ENCODE measurements at regions not wholly inside any gene's neighbourhood (a gene's known extent, or its start where the extent isn't known, plus 50 kb on each side); places are given as distances from the start of the nearest gene placed in this dataset.
"Not testable (repeated sequence)": the region's sequence is repeated elsewhere in the genome, so short reads cannot be mapped to it uniquely, and the experiment has no call there.

DNA sequence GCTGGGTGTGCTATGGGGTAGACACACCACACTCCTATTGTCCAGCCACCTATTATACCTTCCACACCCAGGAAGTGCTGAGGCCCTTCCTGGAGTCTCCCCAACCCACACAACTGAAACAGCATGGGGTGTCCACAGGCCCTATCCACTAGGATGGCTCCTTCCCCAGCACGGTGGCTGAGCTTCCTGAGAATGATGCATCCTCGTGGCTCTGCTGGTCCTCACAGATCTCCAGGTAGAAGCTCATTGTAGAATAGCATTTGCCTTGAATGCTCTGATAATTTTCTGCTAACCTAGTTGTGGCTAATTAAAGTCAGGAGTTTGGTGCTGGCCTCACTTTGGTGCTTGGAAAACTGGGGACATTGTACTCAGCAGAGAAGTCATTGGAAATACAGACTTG lies 182.6 kb downstream of the ANKRD30B start:
- peak in 1 of 42 donors; percentile 30 for DNase-seq
- intact Hi-C loops (cut with DNase I): no loop called here

DNA sequence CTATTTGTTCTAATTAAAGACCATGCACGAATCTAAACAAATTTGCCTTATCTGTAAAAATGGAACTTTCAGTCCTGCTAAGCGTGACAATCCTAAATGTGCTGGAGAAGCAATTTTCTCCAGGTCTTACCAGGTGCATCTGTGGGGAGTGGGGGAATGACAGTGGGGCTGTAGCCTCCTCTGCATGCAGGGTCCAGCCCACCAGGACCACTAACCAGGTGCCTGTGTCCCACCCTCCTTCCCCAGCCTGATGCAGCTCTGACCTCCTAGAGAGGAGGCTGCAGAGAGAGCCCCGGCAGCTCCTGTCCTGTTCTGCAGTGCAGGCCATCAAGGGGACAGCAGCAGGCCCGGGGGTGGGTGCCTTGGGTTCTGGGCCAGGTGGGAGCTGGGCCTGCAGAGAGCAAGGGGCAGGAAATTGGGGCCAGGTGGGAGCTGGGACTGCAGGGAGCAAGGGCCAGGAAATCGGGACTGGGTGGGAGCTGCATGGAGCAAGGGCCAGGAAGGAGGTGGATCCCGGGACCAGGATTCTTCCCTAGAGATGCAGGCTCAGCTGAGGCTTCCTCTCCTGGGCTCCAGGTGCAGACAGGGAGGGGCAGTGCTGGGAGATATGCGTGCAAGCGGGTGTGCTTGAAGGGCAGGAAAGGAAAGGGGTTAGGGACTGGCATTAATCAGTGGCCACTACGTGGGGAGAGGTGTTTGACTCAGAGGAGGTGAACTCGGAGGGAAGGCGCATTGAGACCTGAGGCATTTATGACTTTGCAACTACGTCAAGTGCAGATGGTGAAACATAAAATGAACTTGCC lies 185.3 kb downstream of the ANKRD30B start:
- intact Hi-C loops (cut with DNase I): no loop called here
- DNase-seq: peak in 3 of 42 donors; percentile 3 to 31 (median 26)

DNA sequence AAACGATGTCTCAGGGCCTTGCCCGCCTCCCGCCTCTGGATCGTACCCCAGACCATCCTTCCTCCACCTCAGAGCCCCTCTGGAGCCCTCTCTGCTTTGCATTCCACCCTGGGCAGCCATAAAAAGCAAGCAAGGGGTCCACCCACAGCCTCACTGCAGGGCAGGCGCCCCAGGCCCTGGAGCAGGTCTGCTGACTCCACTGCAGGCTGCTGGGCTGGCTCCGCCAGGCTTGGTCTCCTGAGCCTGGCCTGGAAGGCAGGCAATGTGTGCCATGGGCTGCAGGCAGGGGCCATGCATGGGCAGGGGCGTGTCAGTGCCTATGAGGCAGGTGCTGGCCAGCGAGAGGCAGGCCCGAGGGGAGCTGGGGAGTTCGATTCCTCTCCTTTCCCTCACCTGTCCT lies 186.0 kb downstream of the ANKRD30B start:
- peak in 2 of 42 donors; percentile 28 to 30 for DNase-seq
- intact Hi-C loops (cut with DNase I): no loop called here

DNA sequence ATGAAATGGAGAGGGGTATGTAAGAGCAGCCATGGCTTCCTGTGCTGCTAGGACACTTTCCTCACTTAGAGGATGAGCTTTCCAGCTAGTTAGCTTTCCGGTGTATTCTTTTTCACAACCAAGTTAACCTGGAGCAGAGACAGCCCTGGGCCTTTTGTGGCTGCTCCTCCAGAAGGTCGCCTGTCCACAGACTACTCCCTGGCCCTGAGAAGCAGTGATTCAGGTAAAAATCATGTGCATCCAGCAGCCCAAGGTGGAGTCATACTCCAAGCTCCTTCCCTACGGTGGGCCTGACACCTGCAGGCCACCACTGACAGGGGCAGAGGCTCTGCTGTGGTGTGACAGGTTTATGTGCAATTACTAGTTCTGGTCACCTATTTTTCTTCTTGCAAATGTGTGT lies 187.2 kb downstream of the ANKRD30B start:
- intact Hi-C loops (cut with DNase I): no loop called here
- peak in 2 of 42 donors; percentile 7 to 17 for DNase-seq

DNA sequence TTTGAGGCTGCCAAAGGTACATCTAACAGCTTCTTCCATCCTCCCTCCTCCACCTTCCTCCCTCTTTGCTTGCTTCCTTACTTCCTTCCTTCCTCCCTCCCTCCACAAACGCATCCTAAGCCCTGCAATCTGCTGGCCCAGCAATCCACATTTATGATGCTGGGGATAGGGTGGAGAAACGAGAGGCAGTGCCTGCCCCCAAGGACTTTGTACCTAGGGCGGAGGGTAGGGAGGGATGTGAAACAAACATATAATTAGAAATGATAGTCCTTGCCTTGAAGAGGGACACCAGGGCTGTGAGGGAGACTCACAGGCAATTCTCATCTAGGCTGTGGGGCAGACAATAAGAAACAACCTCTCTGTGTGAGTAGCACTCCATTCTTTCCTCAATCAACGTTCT lies 188.3 kb downstream of the ANKRD30B start:
- intact Hi-C loops (cut with DNase I): no loop called here
- DNase-seq: no peak

DNA sequence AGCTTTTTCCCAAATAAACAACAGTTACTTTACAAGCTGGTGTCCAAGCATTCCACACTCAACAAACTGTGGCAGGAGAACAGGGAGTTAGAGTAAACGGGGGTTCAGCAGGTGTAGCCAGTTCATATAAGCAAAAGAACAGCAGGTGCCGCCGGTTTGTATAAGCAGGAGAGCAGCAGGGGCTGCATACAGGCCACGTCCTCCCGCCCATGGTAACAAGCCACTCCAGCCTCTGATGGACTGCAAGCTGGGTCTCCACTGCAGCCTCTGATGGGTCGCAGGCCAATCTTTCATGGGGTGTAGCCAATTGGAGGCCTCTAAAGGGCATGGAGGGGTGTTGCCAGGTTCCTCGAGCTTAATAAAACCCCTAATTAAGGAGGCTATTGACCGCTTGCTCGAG lies 189.3 kb downstream of the ANKRD30B start:
- no peak for DNase-seq
- intact Hi-C loops (cut with DNase I): no loop called here

DNA sequence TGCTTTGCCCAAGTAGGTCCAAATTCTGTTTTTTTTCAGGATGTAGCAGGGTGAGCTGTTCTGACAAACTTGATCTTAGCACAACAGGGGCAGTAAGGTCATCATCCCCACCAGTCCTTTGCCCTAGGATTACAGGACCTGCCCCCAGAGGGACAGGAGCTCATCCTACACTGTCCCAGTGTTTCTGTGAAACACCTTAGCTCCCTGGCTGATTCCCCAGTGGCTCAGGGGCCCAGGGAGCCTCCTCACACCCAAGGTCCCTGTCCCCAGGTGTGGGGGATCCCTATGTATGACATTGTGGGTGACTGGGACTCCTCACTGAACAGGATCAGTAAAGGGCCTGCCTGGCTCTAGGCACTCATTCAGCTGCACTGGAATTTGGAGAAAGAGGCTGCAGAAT lies 191.2 kb downstream of the ANKRD30B start:
- intact Hi-C loops (cut with DNase I): no loop called here
- DNase-seq: peak in 1 of 42 donors; percentile 13

DNA sequence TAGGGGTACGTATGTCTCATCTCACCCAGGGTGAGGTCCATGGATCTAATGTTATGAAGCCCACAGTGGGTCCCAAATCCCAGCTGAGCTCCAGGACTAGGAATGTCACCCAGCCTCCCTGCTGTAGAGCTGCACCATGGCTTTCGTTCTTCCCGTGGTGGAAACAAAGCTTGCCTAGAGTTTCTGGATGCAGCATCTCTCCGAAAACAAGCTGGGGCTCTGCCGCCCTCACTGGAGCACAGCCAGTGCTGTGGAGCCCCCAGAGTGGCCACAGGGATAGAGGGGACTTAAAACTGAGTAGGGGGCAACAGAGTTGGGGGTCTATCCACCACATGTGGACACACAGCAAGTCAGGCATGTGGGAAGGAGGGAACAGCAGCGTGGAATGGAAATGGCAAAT lies 192.1 kb downstream of the ANKRD30B start:
- intact Hi-C loops (cut with DNase I): not testable (repeated sequence)
- peak in 1 of 42 donors; percentile 32 for DNase-seq

DNA sequence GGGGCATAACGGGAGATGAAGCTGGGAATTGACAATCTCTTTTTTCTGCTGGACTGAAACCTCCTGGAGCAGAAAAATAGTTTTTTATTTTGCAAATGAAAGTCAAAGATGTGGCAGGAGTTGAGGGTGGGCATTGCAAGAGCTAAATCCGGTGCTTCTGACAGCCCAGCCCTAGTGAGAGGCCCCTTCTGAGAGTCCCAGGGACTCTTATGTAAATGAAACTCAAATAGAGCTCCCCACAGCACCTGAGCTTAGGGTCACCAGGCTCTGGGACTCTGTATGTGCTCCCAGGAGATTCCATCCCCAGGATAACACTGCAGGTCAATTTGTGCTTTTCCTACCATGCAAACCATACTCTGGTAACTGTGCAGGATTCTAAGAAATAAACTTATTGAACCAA lies 192.8 kb downstream of the ANKRD30B start:
- intact Hi-C loops (cut with DNase I): no loop called here
- DNase-seq: peak in 1 of 42 donors; percentile 4

DNA sequence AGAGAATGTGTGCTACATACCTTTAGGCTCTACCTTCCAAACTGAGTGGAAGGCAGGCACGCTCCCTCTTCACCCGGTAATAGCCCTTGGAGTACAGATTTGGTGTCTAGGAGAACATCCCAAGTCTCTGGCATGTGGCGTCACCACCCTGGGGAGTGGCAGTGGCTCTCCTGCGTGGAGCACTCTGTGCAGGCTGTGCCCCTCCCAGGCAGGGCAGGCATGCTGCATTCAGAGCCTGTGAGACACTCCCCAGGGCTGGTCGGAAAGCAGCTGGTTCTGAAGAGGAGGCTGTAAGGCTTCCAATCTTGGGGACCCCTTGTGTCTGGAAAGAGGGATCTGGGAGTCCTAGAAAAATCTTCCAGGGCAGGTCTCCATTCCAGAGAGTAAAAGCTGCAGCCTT lies 193.3 kb downstream of the ANKRD30B start:
- DNase-seq: peak in 1 of 42 donors; percentile 22
- intact Hi-C loops (cut with DNase I): no loop called here

DNA sequence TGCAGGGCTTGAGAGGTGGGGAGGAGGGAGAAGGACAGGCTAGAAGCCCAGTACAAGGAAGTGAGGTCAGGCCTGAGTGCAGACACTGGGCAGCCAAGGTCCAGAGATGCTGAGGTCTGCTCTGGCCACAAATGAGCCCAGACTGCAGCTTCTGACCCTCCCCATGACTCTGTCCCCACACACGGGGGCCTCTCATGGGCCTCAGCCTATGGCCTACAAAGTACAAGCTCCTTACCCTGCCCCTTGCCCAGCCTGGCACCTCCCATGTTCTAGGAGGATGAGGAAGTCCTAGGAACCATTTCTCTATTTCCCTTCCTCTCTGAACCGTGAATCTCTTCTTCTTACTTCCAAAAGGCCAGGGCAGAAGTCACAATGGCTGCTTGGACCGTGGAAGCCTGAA lies 193.8 kb downstream of the ANKRD30B start:
- DNase-seq: peak in 1 of 42 donors; percentile 7
- intact Hi-C loops (cut with DNase I): no loop called here

DNA sequence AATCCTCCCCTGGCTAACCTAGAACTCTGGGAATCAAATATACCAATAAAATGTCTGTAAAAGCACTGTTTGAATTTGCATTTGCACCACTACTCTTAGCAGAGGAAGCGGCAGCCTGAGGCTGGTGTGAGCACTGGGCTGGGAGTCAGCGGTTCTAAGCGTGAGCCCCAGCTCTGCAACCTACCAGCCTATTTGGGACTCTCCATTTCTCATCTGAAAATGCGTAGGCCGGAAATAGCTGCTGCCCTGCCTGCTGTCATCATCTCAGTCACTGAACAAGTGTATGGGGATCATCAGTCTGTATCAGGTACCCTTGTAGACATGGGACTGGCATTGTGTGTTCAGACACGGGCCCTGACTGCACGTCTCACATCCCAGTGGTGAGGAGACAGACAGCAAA lies 194.3 kb downstream of the ANKRD30B start:
- intact Hi-C loops (cut with DNase I): no loop called here

DNA sequence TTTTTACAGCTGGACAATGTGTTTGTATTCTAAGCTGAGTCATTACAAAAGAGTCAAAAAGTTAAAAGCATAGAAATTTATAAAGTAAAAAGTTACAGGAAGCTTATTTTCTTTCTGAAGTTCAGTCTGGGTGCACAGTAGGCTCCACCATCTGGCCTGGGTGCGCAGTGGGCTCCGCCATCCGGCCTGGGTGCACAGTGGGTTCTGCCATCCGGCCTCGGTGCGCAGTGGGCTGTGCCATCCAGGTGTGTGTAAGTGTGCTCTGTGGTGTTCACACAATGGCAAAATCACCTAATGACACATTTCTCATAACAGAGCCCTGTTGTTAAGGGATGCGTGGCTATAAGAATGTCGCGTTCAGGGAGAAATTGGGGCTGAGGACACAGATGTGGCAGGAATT lies 195.5 kb downstream of the ANKRD30B start:
- intact Hi-C loops (cut with DNase I): no loop called here
- DNase-seq: peak in 2 of 42 donors; percentile 9 to 40

More for the DNA sequence above, 194.3 kb downstream of the ANKRD30B start:
- DNase-seq: no peak

DNA sequence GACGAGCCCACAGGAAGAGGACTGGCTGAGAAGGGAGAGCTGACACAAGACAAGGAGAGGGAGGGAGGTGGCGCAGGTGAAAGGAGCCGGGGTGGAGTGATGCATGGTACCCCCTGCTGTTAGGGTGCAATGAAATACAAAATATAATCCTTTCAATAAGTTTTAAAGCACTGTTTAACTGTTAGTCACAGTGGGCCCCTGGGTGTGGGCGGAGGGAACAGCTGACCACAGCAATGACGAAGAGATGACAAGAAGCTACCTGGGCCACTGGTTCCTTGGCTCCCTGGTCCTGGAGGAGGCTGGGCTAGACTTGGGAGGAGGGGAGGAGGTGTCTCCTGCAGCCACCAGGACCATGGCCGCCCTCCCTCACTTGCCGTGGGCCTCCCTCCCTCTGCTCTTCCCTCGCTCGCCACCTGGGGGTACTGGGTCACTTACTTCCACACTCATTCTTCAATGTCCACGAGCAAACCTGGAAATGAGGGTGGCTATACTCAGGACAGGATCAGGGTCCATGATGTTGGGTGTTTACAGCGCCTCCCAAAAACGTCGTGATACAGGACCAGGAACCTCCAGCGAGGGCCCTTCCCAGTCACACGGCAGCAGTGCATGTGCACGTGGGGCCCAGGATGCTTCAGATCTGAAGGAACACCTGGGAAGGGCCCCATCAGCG lies 196.1 kb downstream of the ANKRD30B start:
- intact Hi-C loops (cut with DNase I): no loop called here
- peak in 1 of 42 donors; percentile 28 for DNase-seq

DNA sequence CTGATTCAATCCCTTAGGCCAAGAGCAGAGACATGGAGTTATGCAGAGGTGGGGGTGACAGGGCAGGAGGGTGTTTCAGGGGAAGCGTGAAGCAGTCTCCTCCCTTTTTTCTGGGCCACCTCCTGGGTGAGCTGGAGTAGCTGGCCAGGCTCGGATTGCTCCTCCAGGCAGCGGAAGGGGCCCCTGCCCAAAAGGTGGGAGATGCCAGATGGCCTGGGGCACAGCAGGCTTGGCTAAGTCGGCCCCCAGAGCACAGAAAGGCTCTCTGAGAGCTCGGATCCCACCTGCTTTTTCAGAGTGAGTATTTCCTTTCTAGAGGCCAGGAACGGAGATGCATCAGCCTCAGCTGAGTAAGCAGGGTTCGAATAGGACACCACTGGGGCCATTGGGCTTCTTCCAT lies 196.9 kb downstream of the ANKRD30B start:
- peak in 1 of 42 donors; percentile 33 for DNase-seq

DNA sequence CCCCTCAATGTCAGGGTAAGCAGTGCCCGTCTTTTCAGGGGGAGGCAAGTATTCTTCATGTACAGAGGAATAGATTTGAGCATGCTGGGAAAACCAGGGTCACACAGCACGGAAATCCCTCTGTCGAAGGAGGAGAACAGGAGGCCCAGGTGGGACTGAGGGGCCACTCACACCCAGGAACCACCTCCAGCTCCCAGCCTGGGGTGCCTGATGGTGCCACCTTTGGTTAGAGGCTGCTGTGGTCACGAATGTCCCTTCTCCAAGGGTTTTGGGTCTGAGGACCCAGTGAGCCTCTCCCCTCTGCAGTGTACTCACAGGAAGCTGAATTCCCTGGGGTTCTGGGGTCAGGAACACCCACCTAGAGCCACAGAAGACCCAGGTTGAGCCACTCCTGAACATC lies 197.3 kb downstream of the ANKRD30B start:
- DNase-seq: peak in 2 of 42 donors; percentile 8 to 10
- intact Hi-C loops (cut with DNase I): no loop called here

More for the DNA sequence above, 196.9 kb downstream of the ANKRD30B start:
- intact Hi-C loops (cut with DNase I): no loop called here

DNA sequence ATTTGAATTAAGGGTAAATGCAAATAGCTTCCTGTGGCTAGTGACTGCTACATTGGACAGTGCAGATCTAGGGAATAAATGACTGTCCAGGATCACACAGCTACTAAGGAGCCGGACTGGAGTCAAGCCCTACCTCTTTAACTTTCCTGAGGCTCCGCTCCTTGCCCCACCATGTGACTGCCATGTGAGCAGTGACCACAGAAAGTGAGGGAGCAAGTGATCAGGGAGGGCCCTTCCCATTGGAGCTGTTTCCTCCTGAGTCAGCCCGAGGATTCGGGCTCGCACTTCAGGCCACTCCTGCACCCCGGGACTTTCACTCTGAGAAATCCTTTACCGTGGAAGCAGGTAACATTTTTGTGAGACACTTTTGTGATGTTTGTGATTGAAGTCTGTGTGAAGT lies 198.0 kb downstream of the ANKRD30B start:
- intact Hi-C loops (cut with DNase I): no loop called here
- peak in 1 of 42 donors; percentile 35 for DNase-seq

DNA sequence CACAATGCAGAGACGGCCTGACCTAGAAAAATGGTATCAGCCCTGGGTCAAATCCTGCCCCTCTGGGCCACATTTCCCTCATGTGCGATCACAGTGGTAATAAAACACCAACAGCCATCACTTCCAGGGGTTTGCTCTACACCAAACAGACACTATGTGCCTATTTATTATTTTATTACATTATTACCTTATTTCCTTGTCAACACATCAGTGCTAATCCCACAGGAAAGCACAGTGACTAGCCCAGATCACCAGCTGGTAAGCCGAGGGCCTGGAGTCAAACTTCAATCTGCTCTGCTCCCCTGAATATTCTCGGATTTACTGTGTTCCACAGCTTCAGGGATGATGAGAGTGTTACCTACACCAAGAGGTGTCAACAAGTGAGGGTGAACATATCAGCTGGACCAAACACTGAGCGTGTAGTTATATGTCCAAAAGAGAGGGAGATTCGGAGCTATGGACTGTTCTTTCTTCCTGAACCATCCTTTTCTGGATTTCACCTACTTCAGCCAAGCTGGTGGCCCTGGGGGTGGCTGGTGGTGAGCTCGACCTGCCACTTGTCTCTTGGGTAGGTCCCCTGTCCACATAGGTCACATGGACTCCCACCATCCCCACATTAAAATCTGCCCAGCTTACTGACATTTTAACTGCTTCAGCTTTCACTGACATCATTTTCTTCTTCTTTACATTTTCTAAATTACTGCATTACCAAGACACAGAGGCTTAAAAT lies 198.9 kb downstream of the ANKRD30B start:
- intact Hi-C loops (cut with DNase I): not testable (repeated sequence)
- DNase-seq: peak in 2 of 42 donors; percentile 12 to 17

DNA sequence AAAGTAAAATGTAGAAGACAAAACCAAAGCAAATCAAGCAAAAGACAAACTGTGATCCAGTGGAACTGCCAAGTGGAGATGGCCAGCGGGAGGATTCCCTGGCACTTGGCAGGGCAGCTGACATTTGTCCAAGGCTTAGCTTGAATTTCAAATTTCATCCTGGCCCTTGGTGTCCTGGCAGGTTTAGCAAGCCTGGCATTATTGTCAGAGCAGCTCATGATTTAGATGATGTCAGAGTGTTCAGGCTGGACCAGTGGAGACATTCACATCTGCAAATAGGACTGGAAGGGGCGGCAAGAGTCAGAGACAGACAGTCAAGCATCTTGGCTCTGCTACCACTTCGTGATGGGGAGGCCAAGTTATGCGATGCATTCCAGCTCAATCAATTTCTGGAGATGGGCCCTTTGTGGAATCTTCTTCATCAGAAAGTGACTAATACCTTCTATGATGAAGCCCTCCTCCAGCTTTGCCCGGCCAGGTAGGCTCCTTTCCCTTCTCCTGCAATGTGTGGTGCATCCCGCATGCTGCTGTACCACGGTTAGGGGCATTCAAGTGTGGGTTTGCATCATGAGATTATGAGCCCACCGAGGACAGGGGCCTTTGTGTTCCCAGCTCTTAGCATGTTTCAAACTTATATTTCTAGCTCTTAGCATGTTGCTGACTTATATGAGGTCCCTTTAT lies 199.7 kb downstream of the ANKRD30B start:
- intact Hi-C loops (cut with DNase I): no loop called here
- peak in 1 of 42 donors; percentile 31 for DNase-seq

Data from head of caudate nucleus (tissue), 42 donors.